ENCODE measurements at regions not wholly inside any gene's neighbourhood (a gene's known extent, or its start where the extent isn't known, plus 50 kb on each side); places are given as distances from the start of the nearest gene placed in this dataset.

DNA sequence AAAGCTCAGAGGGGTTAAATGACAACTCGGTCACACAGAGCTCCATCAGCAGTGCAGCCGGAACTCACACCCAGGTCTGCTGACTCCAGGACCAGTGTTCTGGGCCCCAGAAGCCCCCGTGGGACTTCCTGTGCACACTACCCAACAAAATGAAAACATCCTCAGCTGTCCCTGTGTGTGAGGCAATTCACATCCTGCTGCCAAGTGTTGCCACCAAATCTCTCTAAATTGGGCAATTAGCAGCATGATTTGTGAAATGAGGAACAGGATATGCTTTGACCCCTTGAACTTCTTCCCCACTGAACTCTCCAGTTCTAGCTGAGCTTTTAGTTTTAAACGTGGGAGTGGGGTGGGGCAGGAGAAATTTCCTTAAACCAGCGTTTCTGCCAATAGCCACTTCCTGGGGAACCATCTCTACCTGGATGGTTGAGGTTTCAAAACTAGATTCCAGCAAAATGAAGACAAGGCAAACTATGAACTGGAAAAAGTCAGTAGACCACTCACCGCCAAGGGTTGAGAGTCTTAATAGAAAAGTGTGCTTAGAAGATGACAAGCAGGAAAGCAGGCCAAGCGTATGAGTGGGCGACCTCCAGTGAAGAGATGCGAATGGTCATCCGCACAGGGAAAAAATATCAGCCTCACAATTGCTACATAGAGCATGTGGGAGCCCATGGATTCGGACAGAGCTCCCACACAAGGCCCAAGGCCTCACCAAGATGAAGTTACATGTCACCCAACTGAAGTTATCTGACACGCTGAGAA is 51.9 kb upstream of the CHST15 start:
- H3K36me3 Mint-ChIP-seq, result peaks cover 0 to 3% (median 0%) of the 10 kb centered on the region in 3 donors

DNA sequence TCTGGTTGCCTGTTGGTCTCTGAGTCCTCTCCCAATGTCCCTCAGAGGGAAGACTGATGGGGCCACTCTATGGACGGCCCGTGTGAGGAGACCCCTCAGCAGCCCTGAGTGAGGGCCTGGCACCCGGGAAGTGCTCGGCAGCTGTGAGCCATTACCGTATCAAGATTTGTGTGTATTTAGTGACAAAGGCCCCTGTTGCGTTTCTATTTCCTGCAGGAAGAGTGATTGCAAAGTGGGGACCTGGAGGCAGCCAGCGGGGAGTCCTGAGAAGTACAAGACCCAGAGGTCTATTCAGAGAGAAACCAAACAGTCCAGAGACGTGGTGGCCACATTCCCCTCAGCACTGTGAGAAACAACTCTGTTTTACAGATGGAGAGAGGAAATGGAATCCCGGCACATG is 51.1 kb upstream of the CHST15 start:
- DNase-seq (no peak), ATAC-seq (no peak)
- Mint-ChIP-seq H3K27me3 (peaks cover 0 to 9% (median 6%) of the 10 kb centered on the region in 5 donors), H3K4me1 (peaks cover 0 to 9% (median 0%) of the 10 kb centered on the region in 4 donors), H3K9me3 (peaks cover 0 to 2% (median 0%) of the 10 kb centered on the region in 9 donors), H3K36me3 (peaks cover 0 to 5% (median 0%) of the 10 kb centered on the region in 3 donors), H3K27ac (no peak overlapping the region), H3K4me3 (peak overlapping the region in 1 of 10 donors; percentile 36)
- POLR2A ChIA-PET, result no interaction called here

More for the DNA sequence above, 51.9 kb upstream of the CHST15 start:
- Mint-ChIP-seq H3K27me3 (peaks cover 0 to 13% (median 9%) of the 10 kb centered on the region in 5 donors), H3K4me3 (peak overlapping the region in 1 of 10 donors; percentile 36), H3K4me1 (peaks cover 0 to 15% (median 0%) of the 10 kb centered on the region in 4 donors), H3K9me3 (peaks cover 0 to under 1% (median 0%) of the 10 kb centered on the region in 9 donors), H3K27ac (peak overlapping the region in 1 of 10 donors; percentile 57)
- DNase-seq (no peak), ATAC-seq (no peak)
- POLR2A ChIA-PET, result no interaction called here

DNA sequence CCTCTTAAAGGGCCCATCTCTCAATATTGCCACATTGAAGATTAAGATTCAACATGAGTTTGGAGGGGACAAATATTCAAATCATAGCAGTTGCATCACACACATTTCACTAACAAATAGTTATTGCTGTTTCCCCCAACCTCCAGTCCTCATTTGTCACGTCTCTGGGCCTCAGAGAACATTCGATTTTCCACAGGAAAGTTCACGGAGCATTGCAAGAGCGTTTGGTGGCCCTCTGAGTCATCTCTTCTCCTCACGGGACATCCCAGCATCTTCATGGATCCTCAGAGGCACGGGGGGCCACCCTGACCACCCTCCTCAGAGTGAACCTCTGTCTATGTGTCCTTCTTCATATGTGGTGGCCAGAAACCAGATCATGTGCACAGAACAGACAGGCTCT is 50.3 kb upstream of the CHST15 start:
- Mint-ChIP-seq H3K36me3 (peaks cover 0 to 5% (median 0%) of the 10 kb centered on the region in 3 donors), H3K4me3 (no peak overlapping the region), H3K27ac (no peak overlapping the region), H3K4me1 (peaks cover 0 to 2% (median 0%) of the 10 kb centered on the region in 4 donors), H3K9me3 (peaks cover 0 to 2% (median 0%) of the 10 kb centered on the region in 9 donors), H3K27me3 (peaks cover 0 to 3% (median 2%) of the 10 kb centered on the region in 5 donors)
- peak in 1 of 10 donors; percentile 49 for DNase-seq
- no peak for ATAC-seq
- POLR2A ChIA-PET, result no interaction called here
